CD4-positive, alpha-beta T cell treated with Interleukin-6 for 4 hours (primary cell): ENCODE measurements at regions not wholly inside any gene's neighbourhood (a gene's known extent, or its start where the extent isn't known, plus 50 kb on each side); places are given as distances from the start of the nearest gene placed in this dataset.

Experiments used
- DNase-seq: peaks from one replicate; pipeline ENCODE4 v3.0.0-alpha.2; 2020; ENCODE audit warnings: mixed read lengths

- no peak for DNase-seq
Observed at GRCh38 chr10:44477046-44477425, 92.1 kb upstream of the CXCL12 start.

GRCh38 chr10:44478040-44478439 lies 93.1 kb upstream of the CXCL12 start:
- DNase-seq = no peak

GRCh38 chr10:44478876-44479705 lies 94.2 kb upstream of the CXCL12 start:
- DNase-seq = no peak

GRCh38 chr10:44492678-44493077 lies 107.8 kb upstream of the CXCL12 start:
- DNase-seq = no peak

GRCh38 chr10:44498222-44498621 lies 113.3 kb upstream of the CXCL12 start:
- no peak for DNase-seq

- DNase-seq = no peak
Observed at GRCh38 chr10:44500451-44500850, 115.6 kb upstream of the CXCL12 start.

- no peak for DNase-seq
Observed at GRCh38 chr10:44506386-44506785, 121.5 kb upstream of the CXCL12 start.

GRCh38 chr10:44510379-44511115 lies 125.7 kb upstream of the CXCL12 start:
- DNase-seq = no peak

GRCh38 chr10:44511166-44511565 lies 126.3 kb upstream of the CXCL12 start:
- DNase-seq = no peak

GRCh38 chr10:44511601-44512000 lies 126.7 kb upstream of the CXCL12 start:
- no peak for DNase-seq

- no peak for DNase-seq
Observed at GRCh38 chr10:44512431-44513022, 127.6 kb upstream of the CXCL12 start.

- no peak for DNase-seq
Observed at GRCh38 chr10:44513591-44513990, 128.7 kb upstream of the CXCL12 start.

- DNase-seq = no peak
Observed at GRCh38 chr10:44516891-44517290, 132.0 kb upstream of the CXCL12 start.

- no peak for DNase-seq
Observed at GRCh38 chr10:44517635-44518034, 132.7 kb upstream of the CXCL12 start.

- DNase-seq = no peak
Observed at GRCh38 chr10:44519361-44519760, 134.5 kb upstream of the CXCL12 start.

- DNase-seq = no peak
Observed at GRCh38 chr10:44520651-44521050, 135.8 kb upstream of the CXCL12 start.

GRCh38 chr10:44539178-44539577 lies 154.3 kb upstream of the CXCL12 start:
- DNase-seq = no peak

- no peak for DNase-seq
Observed at GRCh38 chr10:44552726-44553125, 167.8 kb upstream of the CXCL12 start.

- DNase-seq = no peak
Observed at GRCh38 chr10:44557596-44558191, 172.8 kb upstream of the CXCL12 start.

- no peak for DNase-seq
Observed at GRCh38 chr10:44558521-44558920, 173.6 kb upstream of the CXCL12 start.

GRCh38 chr10:44564361-44564760 lies 179.5 kb upstream of the CXCL12 start:
- DNase-seq = no peak

- DNase-seq = no peak
Observed at GRCh38 chr10:44564790-44565189, 179.9 kb upstream of the CXCL12 start.

GRCh38 chr10:44566786-44567185 lies 181.9 kb upstream of the CXCL12 start:
- DNase-seq = no peak

GRCh38 chr10:44567471-44567870 lies 182.6 kb upstream of the CXCL12 start:
- no peak for DNase-seq
